ENCODE measurements at regions not wholly inside any gene's neighbourhood (a gene's known extent, or its start where the extent isn't known, plus 50 kb on each side); places are given as distances from the start of the nearest gene placed in this dataset.
"Not testable (repeated sequence)": the region's sequence is repeated elsewhere in the genome, so short reads cannot be mapped to it uniquely, and the experiment has no call there.

DNA sequence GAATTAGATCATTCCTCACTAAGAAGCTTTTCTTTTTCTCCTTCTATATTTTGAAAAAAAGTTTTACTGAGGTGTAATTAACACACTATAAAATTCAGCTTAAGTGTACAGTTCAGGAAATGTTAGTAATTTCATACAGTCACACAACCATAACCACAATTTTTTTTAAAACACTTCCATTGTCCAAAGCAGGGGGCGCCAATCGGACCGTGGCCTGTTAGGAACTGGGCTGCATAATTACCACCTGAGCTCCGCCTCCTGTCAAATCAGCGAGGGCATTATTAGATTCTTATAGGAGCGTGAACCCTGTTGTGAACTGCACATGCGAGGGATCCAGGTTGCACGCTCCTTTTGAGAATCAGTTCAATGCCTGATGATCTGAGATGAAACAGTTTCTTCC is 427.1 kb downstream of the TFEC start:
- no peaks in the 10 kb centered on the region for H3K36me3 ChIP-seq
- DNase-seq, result no peak
- no peaks in the 10 kb centered on the region for H3K27me3 ChIP-seq
- TF ChIP-seq, protein P1, sequence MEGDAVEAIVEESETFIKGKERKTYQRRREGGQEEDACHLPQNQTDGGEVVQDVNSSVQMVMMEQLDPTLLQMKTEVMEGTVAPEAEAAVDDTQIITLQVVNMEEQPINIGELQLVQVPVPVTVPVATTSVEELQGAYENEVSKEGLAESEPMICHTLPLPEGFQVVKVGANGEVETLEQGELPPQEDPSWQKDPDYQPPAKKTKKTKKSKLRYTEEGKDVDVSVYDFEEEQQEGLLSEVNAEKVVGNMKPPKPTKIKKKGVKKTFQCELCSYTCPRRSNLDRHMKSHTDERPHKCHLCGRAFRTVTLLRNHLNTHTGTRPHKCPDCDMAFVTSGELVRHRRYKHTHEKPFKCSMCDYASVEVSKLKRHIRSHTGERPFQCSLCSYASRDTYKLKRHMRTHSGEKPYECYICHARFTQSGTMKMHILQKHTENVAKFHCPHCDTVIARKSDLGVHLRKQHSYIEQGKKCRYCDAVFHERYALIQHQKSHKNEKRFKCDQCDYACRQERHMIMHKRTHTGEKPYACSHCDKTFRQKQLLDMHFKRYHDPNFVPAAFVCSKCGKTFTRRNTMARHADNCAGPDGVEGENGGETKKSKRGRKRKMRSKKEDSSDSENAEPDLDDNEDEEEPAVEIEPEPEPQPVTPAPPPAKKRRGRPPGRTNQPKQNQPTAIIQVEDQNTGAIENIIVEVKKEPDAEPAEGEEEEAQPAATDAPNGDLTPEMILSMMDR (IDR thresholded peaks at IDR 0.05), result no peak
- TF ChIP-seq POLR2A (IDR thresholded peaks at IDR 0.05), result no peak
- H3K9me3 ChIP-seq, result no peaks in the 10 kb centered on the region
- ATAC-seq, result no peak
- intact Hi-C loops (cut with DNase I), result no loop called here
- H3K27ac ChIP-seq, result no peak overlapping the region
- H3K4me3 ChIP-seq, result no peak overlapping the region
- H3K4me1 ChIP-seq, result no peaks in the 10 kb centered on the region
- 83% methylated on average over 6 of the region's 8 CpGs for WGBS (ENCODE audit: insufficient coverage, low coverage, low lambda C conversion rate, missing lambda C conversion rate)

DNA sequence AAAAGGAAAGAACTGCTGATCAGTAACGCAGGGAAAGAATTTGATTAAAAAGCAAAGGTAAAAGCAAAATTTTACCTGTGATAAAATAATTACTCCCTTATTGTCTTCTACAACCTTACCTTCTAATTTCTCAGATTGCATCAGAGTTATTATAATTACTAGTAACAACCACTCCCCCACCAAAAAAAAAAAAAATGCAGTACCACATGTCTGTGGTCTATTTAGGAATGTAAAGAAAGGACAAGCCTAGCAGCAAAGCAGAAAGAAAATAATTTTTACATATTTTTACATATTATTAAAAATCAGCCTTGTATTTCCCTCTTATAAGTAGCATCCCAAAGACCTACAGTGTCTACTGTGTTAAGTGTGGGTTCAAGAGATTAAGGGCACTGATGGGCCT is 430.4 kb downstream of the TFEC start:
- H3K36me3 ChIP-seq, result no peaks in the 10 kb centered on the region
- intact Hi-C loops (cut with DNase I), result no loop called here
- no peak overlapping the region for H3K4me3 ChIP-seq
- no peak for TF ChIP-seq POLR2A (IDR thresholded peaks at IDR 0.05)
- TF ChIP-seq, protein P1 (IDR thresholded peaks at IDR 0.05), result no peak
- WGBS (ENCODE audit: insufficient coverage, low coverage, low lambda C conversion rate, missing lambda C conversion rate), result 70% methylated on average over 1 of the region's 1 CpG
- no peaks in the 10 kb centered on the region for H3K27me3 ChIP-seq
- no peaks in the 10 kb centered on the region for H3K9me3 ChIP-seq
- no peak overlapping the region for H3K27ac ChIP-seq
- DNase-seq (no peak), ATAC-seq (no peak)
- no peaks in the 10 kb centered on the region for H3K4me1 ChIP-seq

DNA sequence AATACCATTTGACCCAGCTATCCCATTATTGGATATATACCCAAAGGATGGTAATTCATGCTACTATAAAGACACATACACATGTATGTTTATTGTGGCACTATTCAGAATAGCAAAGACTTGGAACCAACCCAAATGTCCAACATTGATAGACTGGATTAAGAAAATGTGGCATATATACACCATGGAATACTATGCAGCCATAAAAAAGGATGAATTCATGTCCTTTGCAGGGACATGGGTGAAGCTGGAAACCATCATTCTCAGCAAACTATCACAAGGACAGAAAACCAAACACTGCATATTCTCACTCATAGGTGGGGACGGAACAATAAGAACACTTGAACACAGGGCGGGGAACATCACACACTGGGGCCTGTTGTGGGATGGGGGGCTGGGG is 431.4 kb downstream of the TFEC start:
- H3K27me3 ChIP-seq; H3K9me3 ChIP-seq; ATAC-seq; intact Hi-C loops (cut with DNase I); H3K27ac ChIP-seq; H3K4me1 ChIP-seq; DNase-seq; H3K4me3 ChIP-seq; H3K36me3 ChIP-seq: not testable (repeated sequence)
- 86% methylated on average over 2 of the region's 2 CpGs for WGBS (ENCODE audit: insufficient coverage, low coverage, low lambda C conversion rate, missing lambda C conversion rate)

DNA sequence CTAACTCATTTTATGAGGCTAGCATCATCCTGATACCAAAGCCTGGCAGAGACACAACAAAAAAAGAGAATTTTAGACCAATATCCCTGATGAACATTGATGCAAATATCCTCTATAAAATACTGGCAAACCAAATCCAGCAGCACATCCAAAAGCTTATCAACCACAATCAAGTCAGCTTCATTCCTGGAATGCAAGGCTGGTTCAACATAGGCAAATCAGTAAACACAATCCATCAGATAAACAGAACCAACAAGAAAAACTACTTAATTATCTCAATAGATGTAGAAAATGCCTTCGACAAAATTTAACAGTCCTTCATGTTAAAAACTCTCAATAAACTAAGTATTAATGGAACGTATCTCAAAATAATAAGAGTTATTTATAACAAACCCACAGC is 433.3 kb downstream of the TFEC start:
- H3K4me1 ChIP-seq; ATAC-seq; intact Hi-C loops (cut with DNase I); H3K36me3 ChIP-seq; H3K27ac ChIP-seq; H3K4me3 ChIP-seq; H3K27me3 ChIP-seq; DNase-seq; H3K9me3 ChIP-seq: not testable (repeated sequence)
- WGBS (ENCODE audit: insufficient coverage, low coverage, low lambda C conversion rate, missing lambda C conversion rate), result 93% methylated on average over 2 of the region's 2 CpGs

DNA sequence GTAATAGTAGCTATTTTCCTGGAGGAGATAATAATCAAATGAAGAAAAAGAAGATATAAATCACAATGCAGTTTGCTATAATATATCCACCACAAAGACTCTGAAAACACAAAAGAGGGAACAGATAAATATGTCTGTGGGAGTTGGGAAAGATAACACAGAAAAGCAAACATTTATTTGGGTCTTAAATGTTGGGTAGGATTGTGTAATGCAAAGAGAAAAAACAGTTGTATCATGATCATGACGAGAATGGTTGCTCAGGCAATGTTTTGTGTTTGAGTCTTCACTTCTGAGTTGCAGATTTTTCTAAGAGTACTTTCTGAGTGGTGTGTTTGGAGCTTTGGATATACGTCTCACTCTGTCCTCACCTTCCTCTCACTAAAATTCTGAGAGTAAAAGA is 437.5 kb downstream of the TFEC start:
- TF ChIP-seq, protein P1 (IDR thresholded peaks at IDR 0.05), result no peak

More for the DNA sequence above, 437.5 kb downstream of the TFEC start:
- Histone ChIP-seq H3K36me3 (no peaks in the 10 kb centered on the region), H3K4me3 (no peak overlapping the region), H3K27ac (no peak overlapping the region), H3K4me1 (no peaks in the 10 kb centered on the region), H3K9me3 (no peaks in the 10 kb centered on the region), H3K27me3 (no peaks in the 10 kb centered on the region)
- peak in 2 of 4 donors; percentile 49 to 54 for ATAC-seq
- no peak for DNase-seq
- intact Hi-C loops (cut with DNase I), result no loop called here
- WGBS (ENCODE audit: insufficient coverage, low coverage, low lambda C conversion rate, missing lambda C conversion rate), result 47% methylated on average over 2 of the region's 2 CpGs

Data from right lobe of liver (tissue), 6 donors.